Mesenchymal stem cell (in vitro differentiated cells and primary cell): ENCODE measurements at regions not wholly inside any gene's neighbourhood (a gene's known extent, or its start where the extent isn't known, plus 50 kb on each side); places are given as distances from the start of the nearest gene placed in this dataset.

Experiments used
- DNase-seq: peaks from one replicate; pipeline ENCODE4 v3.0.0-alpha.2; 2013
- H2AFZ ChIP-seq: one replicate; pipeline ENCODE4 v1.6.1; 2013; ENCODE audit warnings: low read depth, mild to moderate bottlenecking, control low read depth, inconsistent platforms, low read length, moderate library complexity
- H2AK5ac ChIP-seq: 2 replicates; pipeline ENCODE4 v1.6.1; 2013; ENCODE audit warnings: low read length, moderate library complexity, mild to moderate bottlenecking, inconsistent platforms; ENCODE audit not compliant: severe bottlenecking
- H2BK120ac ChIP-seq: one replicate; pipeline ENCODE4 v1.6.1; 2013; ENCODE audit warnings: low read depth, mild to moderate bottlenecking, inconsistent platforms, low read length, moderate library complexity
- H2BK12ac ChIP-seq, 2 experiments: one replicate each; pipeline ENCODE4 v1.6.1; 2013; ENCODE audit warnings: inconsistent platforms in 2 of 2, low read length in 2 of 2, mild to moderate bottlenecking in 2 of 2, moderate library complexity in 2 of 2, control low read depth in 1 of 2
- H2BK15ac ChIP-seq: one replicate; pipeline ENCODE4 v1.6.1; 2013; ENCODE audit warnings: mild to moderate bottlenecking, low read depth, inconsistent platforms; ENCODE audit not compliant: poor library complexity, severe bottlenecking
- H2BK5ac ChIP-seq: 2 replicates; pipeline ENCODE4 v1.6.1; 2013; ENCODE audit warnings: low read depth, mild to moderate bottlenecking, low read length, control low read depth, inconsistent platforms; ENCODE audit not compliant: poor library complexity, severe bottlenecking
- H3K14ac ChIP-seq, 2 experiments: one replicate each; pipeline ENCODE4 v1.6.1; 2013; ENCODE audit warnings: inconsistent platforms in 2 of 2, low read length in 2 of 2, control low read depth in 1 of 2, mild to moderate bottlenecking in 1 of 2, moderate library complexity in 1 of 2
- H3K18ac ChIP-seq, 2 experiments: one replicate each; pipeline ENCODE4 v1.6.1; 2013; ENCODE audit warnings: inconsistent platforms in 2 of 2, low read length in 2 of 2, control low read depth in 1 of 2, low read depth in 1 of 2, mild to moderate bottlenecking in 1 of 2
- H3K23ac ChIP-seq, 2 experiments: one replicate each; pipeline ENCODE4 v1.6.1; 2013; ENCODE audit warnings: inconsistent platforms in 2 of 2, low read length in 2 of 2, mild to moderate bottlenecking in 2 of 2, moderate library complexity in 2 of 2, control low read depth in 1 of 2
- H3K27ac ChIP-seq: 2 replicates; pipeline ENCODE4 v1.5.1; 2013; ENCODE audit warnings: mild to moderate bottlenecking, moderate library complexity, low read length, control low read depth, inconsistent platforms; ENCODE audit not compliant: poor library complexity, severe bottlenecking
- H3K27me3 ChIP-seq, 2 experiments: 2 replicates each; pipeline versions ENCODE4 v1.6.1 to v1.7.0; 2013; ENCODE audit warnings: low read length in 2 of 2, mild to moderate bottlenecking in 2 of 2, moderate library complexity in 2 of 2, control low read depth in 1 of 2, inconsistent platforms in 1 of 2; ENCODE audit not compliant: control insufficient read depth in 1 of 2, insufficient read depth in 1 of 2
- H3K36me3 ChIP-seq, 2 experiments: 2 replicates each; pipeline versions ENCODE4 v1.6.1 to v1.7.0; 2013; ENCODE audit warnings: low read length in 2 of 2, control low read depth in 1 of 2, inconsistent platforms in 1 of 2, low read depth in 1 of 2, mild to moderate bottlenecking in 1 of 2; ENCODE audit not compliant: insufficient read depth in 2 of 2, control insufficient read depth in 1 of 2
- H3K4ac ChIP-seq, 2 experiments: one replicate each; pipeline ENCODE4 v1.6.1; 2013; ENCODE audit warnings: inconsistent platforms in 2 of 2, low read length in 2 of 2, mild to moderate bottlenecking in 2 of 2, moderate library complexity in 2 of 2, control low read depth in 1 of 2, low read depth in 1 of 2
- H3K4me1 ChIP-seq: 2 replicates; pipeline ENCODE4 v1.6.1; 2013; ENCODE audit warnings: low read depth, low read length, control low read depth; ENCODE audit not compliant: control insufficient read depth, insufficient read depth
- H3K4me2 ChIP-seq: 2 replicates; pipeline ENCODE4 v1.6.1; 2013; ENCODE audit warnings: low read length, mild to moderate bottlenecking, inconsistent platforms; ENCODE audit not compliant: poor library complexity, severe bottlenecking
- H3K4me3 ChIP-seq, 2 experiments: 2 replicates each; pipeline versions ENCODE4 v1.5.1 to v1.7.0; 2013; ENCODE audit warnings: low read length in 2 of 2, mild to moderate bottlenecking in 2 of 2, control low read depth in 1 of 2, low read depth in 1 of 2; ENCODE audit not compliant: insufficient read depth in 1 of 2
- H3K79me1 ChIP-seq: replicated peaks from 2 replicates; pipeline ENCODE4 v1.6.1; 2013; ENCODE audit warnings: mild to moderate bottlenecking, control low read depth, low read length, inconsistent platforms; ENCODE audit not compliant: poor library complexity, severe bottlenecking
- H3K9ac ChIP-seq: 2 replicates; pipeline ENCODE4 v1.7.0; 2013; ENCODE audit warnings: mild to moderate bottlenecking, low read length, moderate library complexity
- H3K9me3 ChIP-seq: 2 replicates; pipeline ENCODE4 v1.7.0; 2013; ENCODE audit warnings: mild to moderate bottlenecking, low read length; ENCODE audit not compliant: control insufficient read depth
- H4K8ac ChIP-seq: one replicate; pipeline ENCODE4 v1.6.1; 2013; ENCODE audit warnings: inconsistent platforms, mild to moderate bottlenecking, low read length, moderate library complexity
- H4K91ac ChIP-seq: one replicate; pipeline ENCODE4 v1.6.1; 2013; ENCODE audit warnings: mild to moderate bottlenecking, low read length, inconsistent platforms
- WGBS: methylation state at CpG from one replicate; pipeline ENCODE4 v1.1.7; 2013; ENCODE audit warnings: mixed read lengths; 5-methylcytosine and 5-hydroxymethylcytosine counted together

DNA sequence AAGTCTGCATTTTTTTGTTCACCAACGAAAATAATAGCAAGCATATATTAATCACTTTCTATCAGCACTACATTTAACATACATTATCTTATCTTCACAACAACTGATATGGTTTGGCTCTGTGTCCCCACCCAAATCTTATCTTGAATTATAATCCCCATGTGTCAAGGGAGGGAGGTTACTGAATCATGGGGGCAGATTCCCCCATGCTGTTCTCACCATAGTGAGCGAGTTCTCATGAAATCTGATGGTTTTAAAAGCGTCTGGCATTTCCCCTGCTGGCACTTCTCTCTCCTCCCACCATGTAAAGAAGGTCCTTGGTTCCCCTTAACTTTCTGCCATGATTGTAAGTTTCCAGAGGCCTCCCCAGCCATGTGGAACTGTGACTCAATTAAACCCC is 235.7 kb upstream of the RXFP2 start:
- Histone ChIP-seq H4K91ac (no peak overlapping the region), H2BK120ac (no peak overlapping the region), H3K36me3 (no peaks in the 10 kb centered on the region), H3K14ac (no peak overlapping the region), H3K79me1 (no peaks in the 10 kb centered on the region), H3K18ac (no peak overlapping the region), H3K23ac (no peak overlapping the region), H2AFZ (no peak overlapping the region), H3K4me1 (no peaks in the 10 kb centered on the region), H2BK5ac (no peak overlapping the region), H2BK15ac (no peak overlapping the region), H3K4me2 (no peak overlapping the region), H3K4ac (no peak overlapping the region), H3K9ac (no peak overlapping the region), H2BK12ac (no peak overlapping the region), H3K4me3 (no peak overlapping the region), H3K27ac (no peak overlapping the region), H2AK5ac (no peak overlapping the region), H3K27me3 (no peaks in the 10 kb centered on the region), H3K9me3 (peaks cover 29% of the 10 kb centered on the region), H4K8ac (no peak overlapping the region)
- DNase-seq, result no peak
- 53% methylated on average over 2 of the region's 3 CpGs for WGBS

DNA sequence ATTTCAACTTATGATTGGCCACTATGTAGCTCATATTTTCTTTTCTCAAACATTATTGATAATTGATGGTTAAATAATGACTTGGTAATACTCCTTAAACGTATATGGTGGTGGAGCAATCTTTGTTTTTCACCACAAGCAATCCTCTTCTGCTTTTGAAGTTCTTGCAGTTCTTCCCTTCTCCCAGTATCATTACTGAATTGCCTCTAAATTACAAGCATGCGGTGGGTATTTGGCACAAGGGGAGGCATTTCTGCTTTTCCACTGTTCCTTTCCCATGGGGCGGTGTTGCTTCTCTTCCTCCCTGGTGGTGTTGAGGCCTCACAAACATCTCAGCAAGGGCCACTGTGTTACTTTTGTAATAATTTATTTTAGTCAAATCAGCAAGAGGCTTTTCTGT is 234.4 kb upstream of the RXFP2 start:
- H3K27me3 ChIP-seq, result peaks cover 0 to 2% of the 10 kb centered on the region in 2 experiments
- no peak overlapping the region for H3K9ac ChIP-seq
- WGBS, result 57% methylated on average over 3 of the region's 3 CpGs
- no peak overlapping the region for H3K18ac ChIP-seq
- no peak overlapping the region for H3K23ac ChIP-seq
- H2AK5ac ChIP-seq, result no peak overlapping the region
- H3K79me1 ChIP-seq, result no peaks in the 10 kb centered on the region
- H4K8ac ChIP-seq, result no peak overlapping the region
- no peak overlapping the region for H2BK5ac ChIP-seq
- H3K4ac ChIP-seq, result no peak overlapping the region
- H2BK12ac ChIP-seq, result no peak overlapping the region
- H2BK15ac ChIP-seq, result no peak overlapping the region
- H4K91ac ChIP-seq, result no peak overlapping the region
- no peaks in the 10 kb centered on the region for H3K36me3 ChIP-seq
- peaks cover 22% of the 10 kb centered on the region for H3K9me3 ChIP-seq
- no peak overlapping the region for H3K4me2 ChIP-seq
- H3K27ac ChIP-seq, result no peak overlapping the region
- no peaks in the 10 kb centered on the region for H3K4me1 ChIP-seq
- H3K4me3 ChIP-seq, result no peak overlapping the region
- no peak for DNase-seq
- no peak overlapping the region for H3K14ac ChIP-seq
- H2BK120ac ChIP-seq, result no peak overlapping the region
- H2AFZ ChIP-seq, result no peak overlapping the region

DNA sequence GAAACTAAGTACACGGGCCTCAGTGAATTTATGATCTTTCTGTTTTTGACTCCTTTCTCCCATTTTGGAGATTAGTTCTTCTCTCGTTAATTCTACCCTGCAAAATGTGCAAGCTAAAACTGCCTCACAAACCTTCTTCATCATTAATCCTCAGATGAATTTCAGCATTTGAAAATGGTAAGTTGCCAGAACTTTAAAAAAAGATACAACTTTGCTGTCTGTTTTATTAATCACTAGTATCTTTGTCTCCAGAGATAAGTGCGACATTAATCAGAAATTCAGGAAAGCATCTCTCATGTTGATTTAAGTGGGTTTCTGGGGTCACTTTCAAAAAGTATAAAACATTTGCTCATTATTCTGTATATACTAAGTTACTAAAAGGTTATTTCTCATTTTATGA is 227.0 kb upstream of the RXFP2 start:
- no peak overlapping the region for H3K18ac ChIP-seq
- no peak overlapping the region for H3K9ac ChIP-seq
- H2BK12ac ChIP-seq, result no peak overlapping the region
- WGBS, result 39% methylated on average over 2 of the region's 3 CpGs
- H2AK5ac ChIP-seq, result no peak overlapping the region
- H3K4ac ChIP-seq, result no peak overlapping the region
- H2AFZ ChIP-seq, result no peak overlapping the region
- H3K4me2 ChIP-seq, result no peak overlapping the region
- H2BK15ac ChIP-seq, result no peak overlapping the region
- no peak for DNase-seq
- H4K8ac ChIP-seq, result no peak overlapping the region
- no peak overlapping the region for H3K14ac ChIP-seq
- H4K91ac ChIP-seq, result no peak overlapping the region
- no peak overlapping the region for H2BK120ac ChIP-seq
- H3K79me1 ChIP-seq, result no peaks in the 10 kb centered on the region
- H3K9me3 ChIP-seq, result no peaks in the 10 kb centered on the region
- H2BK5ac ChIP-seq, result no peak overlapping the region
- no peak overlapping the region for H3K27ac ChIP-seq
- H3K4me1 ChIP-seq, result no peaks in the 10 kb centered on the region
- no peaks in the 10 kb centered on the region for H3K36me3 ChIP-seq
- H3K27me3 ChIP-seq, result peaks cover 0 to 6% of the 10 kb centered on the region in 2 experiments
- no peak overlapping the region for H3K4me3 ChIP-seq
- no peak overlapping the region for H3K23ac ChIP-seq

DNA sequence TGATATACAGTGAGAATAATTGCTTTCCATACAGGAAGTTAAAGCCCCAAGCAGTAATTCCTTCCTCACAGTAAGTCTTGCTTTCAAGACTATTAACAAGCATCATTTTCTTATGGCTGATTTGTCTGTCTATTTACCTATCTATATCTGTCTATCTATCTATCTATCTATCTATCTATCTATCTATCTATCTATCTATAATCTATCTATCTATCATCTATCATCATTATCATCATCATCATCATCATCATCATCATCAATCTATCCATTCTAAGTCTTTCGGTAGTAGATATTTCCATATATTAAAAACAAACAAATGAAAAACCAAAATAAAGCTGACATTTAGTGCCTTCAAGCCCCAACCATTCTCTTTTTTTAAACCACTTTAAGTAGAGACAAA is 224.4 kb upstream of the RXFP2 start:
- no peak overlapping the region for H3K14ac ChIP-seq
- peaks cover 0 to 8% of the 10 kb centered on the region in 2 experiments for H3K27me3 ChIP-seq
- no peak overlapping the region for H3K4me3 ChIP-seq
- no peak overlapping the region for H3K18ac ChIP-seq
- H4K8ac ChIP-seq, result no peak overlapping the region
- H2BK15ac ChIP-seq, result no peak overlapping the region
- no peak overlapping the region for H2AK5ac ChIP-seq
- no peaks in the 10 kb centered on the region for H3K36me3 ChIP-seq
- 100% methylated on average over 1 of the region's 1 CpG for WGBS
- no peak overlapping the region for H2AFZ ChIP-seq
- no peak overlapping the region for H3K4ac ChIP-seq
- no peak for DNase-seq
- no peaks in the 10 kb centered on the region for H3K79me1 ChIP-seq
- no peaks in the 10 kb centered on the region for H3K4me1 ChIP-seq
- no peaks in the 10 kb centered on the region for H3K9me3 ChIP-seq
- no peak overlapping the region for H2BK5ac ChIP-seq
- H3K9ac ChIP-seq, result no peak overlapping the region
- no peak overlapping the region for H2BK120ac ChIP-seq
- no peak overlapping the region for H3K27ac ChIP-seq
- no peak overlapping the region for H4K91ac ChIP-seq
- H3K23ac ChIP-seq, result no peak overlapping the region
- H3K4me2 ChIP-seq, result no peak overlapping the region
- H2BK12ac ChIP-seq, result no peak overlapping the region
